SH-SY5Y (cell line): ENCODE measurements at regions not wholly inside any gene's neighbourhood (a gene's known extent, or its start where the extent isn't known, plus 50 kb on each side); places are given as distances from the start of the nearest gene placed in this dataset.

ENCODE experiments used
- GATA2 ChIP-seq: IDR thresholded peaks from 2 replicates; pipeline ENCODE4 v1.6.1; 2011; ENCODE audit warnings: mild to moderate bottlenecking, low read depth, low read length
- GATA3 ChIP-seq: IDR thresholded peaks from 2 replicates; pipeline ENCODE4 v1.6.1; 2011; ENCODE audit warnings: low read depth, mild to moderate bottlenecking, low read length, moderate library complexity

DNA sequence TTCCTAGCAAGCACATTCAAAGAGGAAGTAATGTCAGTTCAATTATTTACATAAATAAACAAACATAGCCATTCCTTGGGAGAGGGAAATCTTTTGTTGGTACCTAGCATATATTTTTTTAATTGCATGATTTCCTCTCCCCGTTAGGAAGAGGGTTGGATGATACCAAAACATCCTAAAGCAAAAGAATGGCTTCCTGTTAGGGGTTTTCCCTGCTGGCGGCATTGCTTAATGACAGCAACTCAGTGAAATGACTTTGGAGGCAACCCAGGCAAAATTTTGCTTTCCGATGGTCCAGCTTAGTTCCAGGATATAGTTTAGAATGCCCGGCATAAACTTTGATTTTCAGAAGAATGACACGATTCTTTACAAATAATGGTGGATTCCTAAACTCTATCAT lies 73.2 kb downstream of the MAT2B start:
- TF ChIP-seq GATA2 (no peak), GATA3 (no peak)
